SK-N-MC (cell line): ENCODE measurements at regions not wholly inside any gene's neighbourhood (a gene's known extent, or its start where the extent isn't known, plus 50 kb on each side); places are given as distances from the start of the nearest gene placed in this dataset.

Source experiments
- EZH2 ChIP-seq: fragments of 200-600 bp; sonication (generic); IDR thresholded peaks from one replicate; pipeline ENCODE4 v1.6.1; 2017; ENCODE audit warnings: antibody characterized with exemption
- FOXP2 ChIP-seq: optimal IDR thresholded peaks from 2 replicates; pipeline ENCODE3; 2011; ENCODE audit warnings: mild to moderate bottlenecking, moderate library complexity; ENCODE audit not compliant: insufficient read depth; ENCODE audit errors: extremely low read length, control extremely low read depth
- POLR2AphosphoS5 ChIP-seq: IDR thresholded peaks from 2 replicates; pipeline ENCODE4 v1.6.1; 2012; ENCODE audit warnings: mild to moderate bottlenecking, low read depth, low read length, borderline replicate concordance

DNA sequence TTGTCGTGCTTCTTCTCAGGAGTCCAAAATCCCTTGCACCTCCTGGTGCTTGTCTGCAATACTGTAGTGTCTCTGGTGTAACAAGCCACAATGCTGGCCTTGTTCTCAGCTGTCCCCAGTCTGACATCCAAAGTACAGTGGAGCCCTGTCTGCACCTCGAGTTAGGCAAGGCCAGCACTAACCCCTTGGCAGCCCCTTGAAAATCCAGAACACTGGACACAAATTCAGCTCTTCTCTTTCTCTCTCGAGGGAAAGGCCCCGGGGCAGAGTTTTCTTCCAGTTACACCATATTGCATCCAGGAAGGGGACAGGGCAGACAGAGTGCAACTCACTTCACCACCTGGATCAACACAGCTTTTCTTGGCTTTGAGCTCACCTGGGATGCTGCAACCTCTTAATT, 91.3 kb upstream of the ATP10A start:
- TF ChIP-seq EZH2 (no peak), POLR2AphosphoS5 (no peak), FOXP2 (no peak)
